OCI-LY3 (cell line): ENCODE measurements at regions not wholly inside any gene's neighbourhood (a gene's known extent, or its start where the extent isn't known, plus 50 kb on each side); places are given as distances from the start of the nearest gene placed in this dataset.

Experiments
- H2AFZ ChIP-seq: fragments of 200-600, 300-600 bp; shearing (Covaris generic); 2 replicates; pipeline ENCODE4 v1.6.0; 2014; ENCODE audit warnings: antibody characterized with exemption, low read depth, low read length
- H3K27ac ChIP-seq: fragments of 200-600, 300-600 bp; sonication (generic); 2 replicates; pipeline ENCODE4 v1.5.1; 2014; ENCODE audit warnings: mild to moderate bottlenecking, low read length, moderate library complexity, mixed read lengths
- H3K27me3 ChIP-seq: fragments of 200-600, 300-600 bp; sonication (generic); 2 replicates; pipeline ENCODE4 v1.6.1; 2014; ENCODE audit warnings: low read depth, low read length, mixed read lengths
- H3K36me3 ChIP-seq: fragments of 200-600, 300-600 bp; sonication (generic); replicated peaks from 2 replicates; pipeline ENCODE3; 2014; ENCODE audit warnings: low read depth, low read length, mixed read lengths
- H3K4me1 ChIP-seq: fragments of 300-600, 200-600 bp; sonication (generic); 2 replicates; pipeline ENCODE4 v1.6.1; 2014; ENCODE audit warnings: low read length, mixed read lengths
- H3K4me2 ChIP-seq: fragments of 200-600, 300-600 bp; sonication (generic); 2 replicates; pipeline ENCODE4 v1.6.1; 2014; ENCODE audit warnings: low read length, mixed read lengths
- H3K4me3 ChIP-seq: fragments of 300-600, 200-600 bp; sonication (generic); 2 replicates; pipeline ENCODE4 v1.5.1; 2014; ENCODE audit warnings: antibody characterized with exemption, mild to moderate bottlenecking, low read length, moderate library complexity
- H3K79me2 ChIP-seq: fragments of 300-600, 200-600 bp; shearing (Covaris generic); 2 replicates; pipeline ENCODE4 v1.6.1; 2014; ENCODE audit warnings: mild to moderate bottlenecking, low read length, mixed read lengths
- H3K9ac ChIP-seq: fragments of 300-600, 200-600 bp; shearing (Covaris generic); 2 replicates; pipeline ENCODE4 v1.6.0; 2014; ENCODE audit warnings: mild to moderate bottlenecking, low read length, moderate library complexity
- H3K9me3 ChIP-seq: fragments of 200-600, 300-600 bp; shearing (Covaris generic); 2 replicates; pipeline ENCODE4 v1.6.1; 2014; ENCODE audit warnings: low read length, mixed read lengths; ENCODE audit not compliant: insufficient read depth
- H4K20me1 ChIP-seq: fragments of 200-600, 300-600 bp; sonication (generic); 2 replicates; pipeline ENCODE4 v1.6.1; 2016; ENCODE audit warnings: low read length, mixed read lengths; ENCODE audit not compliant: insufficient read depth
- CTCF ChIP-seq: fragments of 200-600, 300-600 bp; sonication (generic); IDR thresholded peaks from 2 replicates; pipeline ENCODE4 v1.5.1; 2014; ENCODE audit warnings: antibody characterized with exemption, low read length, low read depth
- EZH2phosphoT487 ChIP-seq: fragments of 200-600 bp; shearing (Covaris generic); IDR thresholded peaks from 2 replicates; pipeline ENCODE4 v1.6.1; 2018; ENCODE audit warnings: antibody characterized with exemption, mixed run types, low read depth

DNA sequence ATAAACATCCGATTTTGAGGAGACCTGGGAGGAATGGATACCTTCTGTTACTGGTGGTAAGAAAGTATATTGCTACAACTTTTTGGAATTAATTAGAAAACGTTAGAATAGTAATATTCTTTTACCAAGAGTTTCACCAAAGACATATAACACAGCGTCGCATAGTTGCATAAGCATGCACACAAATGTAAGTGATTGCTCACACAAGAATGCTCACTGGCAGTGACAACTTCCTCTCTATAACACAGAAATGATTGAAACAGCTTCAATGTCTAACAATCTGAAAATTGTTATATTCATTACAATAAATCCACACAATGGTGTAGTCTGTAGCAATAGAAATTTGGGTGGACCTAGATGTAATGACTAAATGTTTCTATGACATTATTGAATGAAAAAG is 998.6 kb downstream of the TTLL7 start:
- H2AFZ ChIP-seq = no peak overlapping the region
- no peaks in the 10 kb centered on the region for H3K36me3 ChIP-seq
- H3K9ac ChIP-seq = no peak overlapping the region
- no peaks in the 10 kb centered on the region for H4K20me1 ChIP-seq
- no peak for TF ChIP-seq CTCF
- no peak for TF ChIP-seq EZH2phosphoT487
- H3K27me3 ChIP-seq = no peaks in the 10 kb centered on the region
- H3K4me3 ChIP-seq = no peak overlapping the region
- no peaks in the 10 kb centered on the region for H3K79me2 ChIP-seq
- no peaks in the 10 kb centered on the region for H3K9me3 ChIP-seq
- H3K27ac ChIP-seq = no peak overlapping the region
- H3K4me2 ChIP-seq = no peak overlapping the region
- H3K4me1 ChIP-seq = no peaks in the 10 kb centered on the region; the same call in 1 of the 2 replicates

- Histone ChIP-seq H3K4me3 (no peak overlapping the region), H2AFZ (no peak overlapping the region), H4K20me1 (no peaks in the 10 kb centered on the region), H3K27me3 (no peaks in the 10 kb centered on the region), H3K36me3 (peaks cover 7% of the 10 kb centered on the region), H3K4me1 (peaks cover 11% of the 10 kb centered on the region), H3K4me2 (no peak overlapping the region), H3K27ac (no peak overlapping the region), H3K9me3 (peaks cover 11% of the 10 kb centered on the region; the same call in 1 of the 2 replicates), H3K79me2 (no peaks in the 10 kb centered on the region), H3K9ac (no peak overlapping the region)
- TF ChIP-seq CTCF (no peak), EZH2phosphoT487 (no peak)
Measured at GRCh38 chr1:82995951-82996350, 1003.0 kb downstream of the TTLL7 start.

GRCh38 chr1:82994616-82995263 is 1004.2 kb downstream of the TTLL7 start:
- no peak overlapping the region for H3K4me3 ChIP-seq
- peaks cover 11% of the 10 kb centered on the region for H3K4me1 ChIP-seq
- no peak for TF ChIP-seq CTCF
- no peak for TF ChIP-seq EZH2phosphoT487
- H4K20me1 ChIP-seq = no peaks in the 10 kb centered on the region
- H3K4me2 ChIP-seq = peak overlapping the region; percentile 58
- peaks cover 7% of the 10 kb centered on the region for H3K36me3 ChIP-seq
- no peaks in the 10 kb centered on the region for H3K27me3 ChIP-seq
- H2AFZ ChIP-seq = no peak overlapping the region
- H3K9me3 ChIP-seq = peaks cover 11% of the 10 kb centered on the region; the same call in 1 of the 2 replicates
- no peaks in the 10 kb centered on the region for H3K79me2 ChIP-seq
- H3K27ac ChIP-seq = peak overlapping the region; percentile 16; the same call in 1 of the 2 replicates
- H3K9ac ChIP-seq = no peak overlapping the region

DNA sequence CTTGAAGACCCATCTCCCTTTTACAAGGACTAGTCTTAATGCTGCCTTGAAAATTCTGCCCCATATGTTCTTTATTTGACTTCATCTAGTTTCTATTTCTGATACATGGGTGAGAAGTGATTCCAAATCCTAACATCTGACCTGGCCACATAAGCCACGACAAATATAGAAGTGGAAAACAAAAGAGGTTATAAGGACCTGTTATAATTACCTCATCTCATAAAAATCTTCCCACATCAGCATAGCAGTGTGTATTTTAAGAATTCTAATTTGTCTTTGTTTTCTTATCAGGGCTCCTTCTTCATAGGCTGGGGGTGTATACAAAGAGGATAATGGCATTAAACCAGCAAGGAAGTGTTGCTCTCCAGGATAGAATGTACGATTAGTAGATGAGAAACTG is 1007.4 kb downstream of the TTLL7 start:
- no peak for TF ChIP-seq EZH2phosphoT487
- H3K4me2 ChIP-seq = no peak overlapping the region

More for the DNA sequence above, 1007.4 kb downstream of the TTLL7 start:
- H3K27me3 ChIP-seq = no peaks in the 10 kb centered on the region
- H3K9me3 ChIP-seq = peaks cover 11% of the 10 kb centered on the region; the same call in 1 of the 2 replicates
- H3K9ac ChIP-seq = no peak overlapping the region
- H4K20me1 ChIP-seq = no peaks in the 10 kb centered on the region
- no peak overlapping the region for H3K4me3 ChIP-seq
- H2AFZ ChIP-seq = no peak overlapping the region
- H3K4me1 ChIP-seq = peaks cover 11% of the 10 kb centered on the region
- no peaks in the 10 kb centered on the region for H3K79me2 ChIP-seq
- no peak overlapping the region for H3K27ac ChIP-seq
- peaks cover 7% of the 10 kb centered on the region for H3K36me3 ChIP-seq
